Choroid plexus epithelial cell (primary cell): ENCODE measurements at regions not wholly inside any gene's neighbourhood (a gene's known extent, or its start where the extent isn't known, plus 50 kb on each side); places are given as distances from the start of the nearest gene placed in this dataset.

ENCODE experiments used
- DNase-seq: peaks from one replicate; pipeline ENCODE4 v3.0.0-alpha.2; 2010; ENCODE audit warnings: low read depth
- H3K4me3 ChIP-seq: 2 replicates; pipeline ENCODE4 v1.5.1; 2011; ENCODE audit warnings: low read depth, mild to moderate bottlenecking, control low read depth, low read length, moderate library complexity
- TF ChIP-seq, protein P1 (sequence below): conservative IDR thresholded peaks from 2 replicates; pipeline ENCODE4 v1.5.1; 2011; ENCODE audit warnings: low read depth, mild to moderate bottlenecking, control low read depth, inconsistent platforms, low read length, moderate library complexity

GRCh38 chr10:35774109-35774508 lies 132.0 kb upstream of the FZD8 start:
- DNase-seq, result no peak
- H3K4me3 ChIP-seq, result no peak overlapping the region
- TF ChIP-seq, protein P1, sequence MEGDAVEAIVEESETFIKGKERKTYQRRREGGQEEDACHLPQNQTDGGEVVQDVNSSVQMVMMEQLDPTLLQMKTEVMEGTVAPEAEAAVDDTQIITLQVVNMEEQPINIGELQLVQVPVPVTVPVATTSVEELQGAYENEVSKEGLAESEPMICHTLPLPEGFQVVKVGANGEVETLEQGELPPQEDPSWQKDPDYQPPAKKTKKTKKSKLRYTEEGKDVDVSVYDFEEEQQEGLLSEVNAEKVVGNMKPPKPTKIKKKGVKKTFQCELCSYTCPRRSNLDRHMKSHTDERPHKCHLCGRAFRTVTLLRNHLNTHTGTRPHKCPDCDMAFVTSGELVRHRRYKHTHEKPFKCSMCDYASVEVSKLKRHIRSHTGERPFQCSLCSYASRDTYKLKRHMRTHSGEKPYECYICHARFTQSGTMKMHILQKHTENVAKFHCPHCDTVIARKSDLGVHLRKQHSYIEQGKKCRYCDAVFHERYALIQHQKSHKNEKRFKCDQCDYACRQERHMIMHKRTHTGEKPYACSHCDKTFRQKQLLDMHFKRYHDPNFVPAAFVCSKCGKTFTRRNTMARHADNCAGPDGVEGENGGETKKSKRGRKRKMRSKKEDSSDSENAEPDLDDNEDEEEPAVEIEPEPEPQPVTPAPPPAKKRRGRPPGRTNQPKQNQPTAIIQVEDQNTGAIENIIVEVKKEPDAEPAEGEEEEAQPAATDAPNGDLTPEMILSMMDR, result no peak

- TF ChIP-seq, protein P1, result no peak
- H3K4me3 ChIP-seq, result no peak overlapping the region
- DNase-seq, result no peak
Observed at GRCh38 chr10:35770817-35771355, 128.8 kb upstream of the FZD8 start.

- TF ChIP-seq, protein P1, result no peak
- no peak overlapping the region for H3K4me3 ChIP-seq
- no peak for DNase-seq
Observed at GRCh38 chr10:35769795-35770194, 127.7 kb upstream of the FZD8 start.

GRCh38 chr10:35768731-35769130 lies 126.6 kb upstream of the FZD8 start:
- DNase-seq, result no peak
- no peak overlapping the region for H3K4me3 ChIP-seq
- TF ChIP-seq, protein P1, result no peak

DNA sequence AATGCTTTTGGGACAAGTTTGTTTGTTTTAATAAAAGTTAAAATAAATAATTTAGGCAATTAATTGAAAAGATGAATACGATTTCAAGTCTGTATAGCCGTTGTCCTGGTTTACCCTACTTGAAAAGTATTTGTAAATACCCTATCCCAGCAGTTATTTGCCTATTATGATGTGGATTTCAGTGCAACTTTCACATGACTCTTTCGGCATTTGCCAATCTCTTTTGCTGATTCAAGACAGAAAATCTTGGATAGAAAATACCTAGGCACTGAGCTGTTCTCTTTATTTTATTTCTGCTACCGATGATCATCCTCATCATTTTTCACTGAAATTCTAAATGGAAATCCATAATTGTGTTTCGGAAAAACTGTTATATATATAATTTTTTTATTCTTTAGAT lies 125.9 kb upstream of the FZD8 start:
- no peak for DNase-seq
- TF ChIP-seq, protein P1, result no peak
- H3K4me3 ChIP-seq, result no peak overlapping the region

DNA sequence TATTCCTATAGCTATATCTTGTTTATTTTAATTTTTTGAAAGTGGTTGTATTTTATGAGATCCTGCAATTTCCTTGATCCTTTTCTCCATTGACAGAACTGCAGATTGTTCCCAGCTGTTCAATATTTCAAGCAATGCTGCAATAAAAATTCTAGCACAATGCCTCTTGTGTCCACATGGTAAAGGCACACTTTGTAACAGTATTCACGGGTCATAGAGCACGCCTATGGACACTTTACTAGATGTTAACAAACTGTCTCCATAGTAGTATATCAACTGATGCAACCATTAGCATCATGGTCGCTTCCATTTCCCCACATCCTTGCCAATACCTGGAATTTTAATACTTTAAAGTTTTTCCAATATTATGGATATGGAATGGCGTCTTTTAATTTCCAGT lies 123.9 kb upstream of the FZD8 start:
- no peak overlapping the region for H3K4me3 ChIP-seq
- TF ChIP-seq, protein P1, result no peak
- DNase-seq, result no peak

DNA sequence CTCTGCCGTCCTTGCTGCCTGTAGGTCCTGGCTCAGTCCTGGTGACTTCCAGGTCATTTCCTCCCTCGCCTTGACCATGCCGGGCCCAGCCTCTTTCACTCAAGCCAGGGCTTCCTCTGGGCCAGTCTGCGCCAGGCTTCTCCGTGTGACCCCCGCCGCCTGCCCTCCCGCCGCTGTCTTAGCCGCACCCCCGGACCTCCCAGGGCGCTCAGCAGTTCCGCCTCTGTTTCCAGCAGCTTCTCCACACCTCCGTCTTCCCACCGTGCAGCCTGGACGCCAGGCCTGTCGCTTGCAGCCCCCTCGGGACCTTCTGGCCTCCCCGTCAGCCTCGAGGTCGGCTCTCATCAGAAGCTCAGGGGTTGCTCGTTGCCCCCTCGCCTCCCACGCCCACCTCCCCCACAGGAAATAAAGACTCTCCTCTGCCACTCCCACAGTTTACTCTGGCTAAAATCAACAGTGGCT lies 123.0 kb upstream of the FZD8 start:
- peak overlapping the region; percentile 48 for H3K4me3 ChIP-seq
- TF ChIP-seq, protein P1, result no peak

More for the DNA sequence above, 123.0 kb upstream of the FZD8 start:
- peak; percentile 46 for DNase-seq
